MCF 10A (cell line): ENCODE measurements at regions not wholly inside any gene's neighbourhood (a gene's known extent, or its start where the extent isn't known, plus 50 kb on each side); places are given as distances from the start of the nearest gene placed in this dataset.

ENCODE experiments used
- BruUV-seq: library from RNA; stranded (reverse); fragments of 400-500 nt; replicated peaks from 2 replicates; lab custom pipeline; 2021; lab: Mats Ljungman, UMichigan
- CTCF ChIA-PET: fragments of 300-600 bp; sonication (Branson Sonifier 250); formaldehyde crosslinking; extraction: SDS; loops from one replicate; lab custom pipeline; 2021; ENCODE audit warnings: antibody characterized with exemption, inconsistent platforms; lab: Yijun Ruan, JAX
- POLR2A ChIA-PET: fragments of 300-600, 350-650 bp; sonication (Branson Sonifier 250); formaldehyde crosslinking; extraction: SDS; loops from one replicate; lab custom pipeline; 2020; ENCODE audit warnings: antibody characterized with exemption, inconsistent platforms; lab: Yijun Ruan, JAX
- DNase-seq: peaks from one replicate; pipeline ENCODE4 v3.0.0-alpha.2; 2018; ENCODE audit not compliant: unreplicated experiment
- H3K27ac Mint-ChIP-seq: one replicate; pipeline ENCODE4 v1.8.0; 2022; ENCODE audit warnings: mild to moderate bottlenecking, low read depth, mixed read lengths; ENCODE audit not compliant: unreplicated experiment
- H3K27me3 Mint-ChIP-seq: one replicate; pipeline ENCODE4 v1.8.0; 2022; ENCODE audit warnings: mixed read lengths; ENCODE audit not compliant: insufficient read depth, unreplicated experiment
- H3K36me3 Mint-ChIP-seq: one replicate; pipeline ENCODE4 v1.8.0; 2022; ENCODE audit warnings: mild to moderate bottlenecking, moderate library complexity, mixed read lengths; ENCODE audit not compliant: insufficient read depth, unreplicated experiment
- H3K4me1 Mint-ChIP-seq: one replicate; pipeline ENCODE4 v1.8.0; 2022; ENCODE audit warnings: mixed read lengths; ENCODE audit not compliant: insufficient read depth, unreplicated experiment
- H3K4me3 Mint-ChIP-seq: one replicate; pipeline ENCODE4 v1.8.0; 2022; ENCODE audit warnings: mild to moderate bottlenecking, moderate library complexity, mixed read lengths; ENCODE audit not compliant: unreplicated experiment
- H3K9me3 Mint-ChIP-seq: one replicate; pipeline ENCODE4 v1.8.0; 2022; ENCODE audit warnings: mixed read lengths; ENCODE audit not compliant: unreplicated experiment
- intact Hi-C: fragments of 100-400 bp; cut with micrococcal nuclease; formaldehyde crosslinking; loops from 2 replicates; pipeline ENCODE4 v1.14.1; 2022
- TF ChIP-seq, protein P1 (sequence below): fragments of 200-600 bp; IDR thresholded peaks from one replicate; pipeline ENCODE4 v1.8.0; 2022; ENCODE audit warnings: antibody characterized with exemption, mild to moderate bottlenecking; ENCODE audit not compliant: unreplicated experiment

DNA sequence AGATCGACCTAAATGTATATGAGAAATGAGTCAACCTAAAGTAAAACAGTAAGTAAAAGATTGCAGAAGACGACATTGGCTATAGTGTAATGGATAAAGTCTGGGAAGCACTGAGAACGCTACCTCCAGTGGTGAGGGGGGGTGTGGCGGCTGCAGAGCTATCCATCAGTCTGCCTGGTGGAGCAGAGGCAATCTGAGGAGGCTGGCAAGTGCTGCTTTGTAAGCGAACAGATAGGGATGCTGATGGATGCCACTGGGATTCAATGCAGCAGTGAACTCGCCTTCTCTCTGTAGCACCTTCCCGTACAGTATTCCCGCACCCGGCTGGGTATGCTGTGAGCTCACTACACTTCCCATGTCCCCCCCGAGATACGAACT is 261.5 kb downstream of the NSG2 start:
- ChIA-PET CTCF (interaction anchor here (20.8 kb wide), 1 partner anchor 257 kb away, joined by 588 read pairs; the partner anchor contains the start of gene NSG2), POLR2A (no interaction called here)
- no peak for DNase-seq
- Mint-ChIP-seq H3K9me3 (no peaks in the 10 kb centered on the region), H3K27me3 (peaks cover 42% of the 10 kb centered on the region), H3K36me3 (no peaks in the 10 kb centered on the region), H3K4me1 (no peaks in the 10 kb centered on the region), H3K4me3 (no peak overlapping the region), H3K27ac (no peak overlapping the region)
- intact Hi-C loops: no loop called here
- TF ChIP-seq, protein P1, sequence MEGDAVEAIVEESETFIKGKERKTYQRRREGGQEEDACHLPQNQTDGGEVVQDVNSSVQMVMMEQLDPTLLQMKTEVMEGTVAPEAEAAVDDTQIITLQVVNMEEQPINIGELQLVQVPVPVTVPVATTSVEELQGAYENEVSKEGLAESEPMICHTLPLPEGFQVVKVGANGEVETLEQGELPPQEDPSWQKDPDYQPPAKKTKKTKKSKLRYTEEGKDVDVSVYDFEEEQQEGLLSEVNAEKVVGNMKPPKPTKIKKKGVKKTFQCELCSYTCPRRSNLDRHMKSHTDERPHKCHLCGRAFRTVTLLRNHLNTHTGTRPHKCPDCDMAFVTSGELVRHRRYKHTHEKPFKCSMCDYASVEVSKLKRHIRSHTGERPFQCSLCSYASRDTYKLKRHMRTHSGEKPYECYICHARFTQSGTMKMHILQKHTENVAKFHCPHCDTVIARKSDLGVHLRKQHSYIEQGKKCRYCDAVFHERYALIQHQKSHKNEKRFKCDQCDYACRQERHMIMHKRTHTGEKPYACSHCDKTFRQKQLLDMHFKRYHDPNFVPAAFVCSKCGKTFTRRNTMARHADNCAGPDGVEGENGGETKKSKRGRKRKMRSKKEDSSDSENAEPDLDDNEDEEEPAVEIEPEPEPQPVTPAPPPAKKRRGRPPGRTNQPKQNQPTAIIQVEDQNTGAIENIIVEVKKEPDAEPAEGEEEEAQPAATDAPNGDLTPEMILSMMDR: no peak
- no TSS peak for BruUV-seq

DNA sequence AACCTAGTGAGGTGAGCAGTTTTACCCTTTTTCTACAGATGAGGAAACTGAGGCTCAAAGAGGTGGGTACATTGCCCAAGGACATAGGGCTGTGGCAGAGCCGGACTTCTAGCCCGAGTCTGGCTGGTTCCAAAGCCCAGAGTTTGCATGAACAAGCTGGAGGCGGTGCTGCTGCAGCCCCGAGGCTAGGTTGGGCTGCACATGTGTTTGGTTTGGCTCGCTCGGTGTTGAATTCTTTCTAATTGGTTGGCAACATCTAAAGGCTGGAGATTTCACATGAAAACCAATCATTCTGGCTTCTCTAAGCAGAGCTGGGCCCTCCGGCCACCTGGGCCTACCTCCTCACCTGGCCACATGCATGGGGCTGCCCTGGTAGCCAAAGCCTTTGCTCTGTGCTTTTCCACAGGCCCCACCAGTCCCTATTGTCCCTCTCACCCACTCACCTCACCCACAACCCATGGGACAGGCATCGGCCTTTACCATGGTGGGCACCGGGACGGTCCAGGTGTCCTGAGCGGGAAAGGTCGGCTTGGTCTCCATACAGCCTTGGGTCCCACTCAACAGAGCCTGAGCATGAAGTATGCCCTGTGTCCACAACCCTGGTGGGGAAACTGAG is 262.3 kb downstream of the NSG2 start:
- no TSS peak for BruUV-seq
- H3K36me3 Mint-ChIP-seq: no peaks in the 10 kb centered on the region

DNA sequence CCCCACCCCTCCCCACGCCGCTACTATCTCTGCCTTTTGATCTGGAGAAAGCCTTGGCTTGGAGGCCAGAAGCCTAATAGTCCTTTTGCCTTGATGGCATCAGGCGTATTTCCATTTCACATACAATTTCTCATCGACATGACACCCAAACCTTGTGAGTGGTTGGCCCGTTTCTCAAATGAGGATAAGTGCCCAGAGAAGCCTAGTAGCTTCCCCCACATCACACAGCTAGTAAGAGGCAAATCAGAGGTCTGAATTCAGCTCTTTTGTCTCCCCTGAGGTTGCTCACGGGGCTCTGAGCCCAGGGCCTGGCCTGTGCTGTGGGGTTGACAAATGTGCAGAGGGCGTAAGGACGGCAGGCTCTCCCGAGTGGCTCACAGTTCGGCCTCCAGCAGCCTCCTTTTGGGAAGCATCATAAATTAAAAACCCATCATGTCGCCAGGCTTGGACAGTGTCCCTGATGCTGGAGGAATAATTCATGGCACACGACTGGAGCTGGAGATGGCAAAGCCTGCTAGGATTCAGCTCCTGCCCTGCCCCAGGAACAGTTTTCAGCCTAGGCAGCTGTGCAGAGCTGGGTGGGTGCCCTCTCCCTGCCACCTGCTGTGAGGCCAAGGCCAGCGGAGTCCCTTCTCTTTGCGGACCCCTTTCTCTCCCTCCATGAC is 263.8 kb downstream of the NSG2 start:
- CTCF ChIA-PET: interaction anchor here (0.6 to 20.8 kb wide), 7 partner anchors 9 to 691 kb away, joined by 3 to 588 read pairs (median 4); partner anchors contain the start of gene NSG2
- BruUV-seq: no TSS peak
- TF ChIP-seq, protein P1: no peak
- Mint-ChIP-seq H3K27ac (no peak overlapping the region), H3K4me1 (no peaks in the 10 kb centered on the region), H3K27me3 (peaks cover 42% of the 10 kb centered on the region), H3K9me3 (no peaks in the 10 kb centered on the region), H3K4me3 (no peak overlapping the region), H3K36me3 (no peaks in the 10 kb centered on the region)
- no peak for DNase-seq
- POLR2A ChIA-PET: interaction anchor here (1.3 kb wide), 1 partner anchor 263 kb away, joined by 4 read pairs; the partner anchor contains the start of gene NSG2
- intact Hi-C loops: no loop called here

More for the DNA sequence above, 262.3 kb downstream of the NSG2 start:
- CTCF ChIA-PET: interaction anchor here (0.8 to 20.8 kb wide), 2 partner anchors 9 to 257 kb away, joined by 3 to 588 read pairs; partner anchors contain the start of gene NSG2
- Mint-ChIP-seq H3K9me3 (no peaks in the 10 kb centered on the region), H3K27ac (no peak overlapping the region), H3K4me1 (no peaks in the 10 kb centered on the region), H3K4me3 (no peak overlapping the region), H3K27me3 (peaks cover 41% of the 10 kb centered on the region)
- POLR2A ChIA-PET: no interaction called here
- TF ChIP-seq, protein P1: no peak
- no peak for DNase-seq
- intact Hi-C loops: no loop called here

DNA sequence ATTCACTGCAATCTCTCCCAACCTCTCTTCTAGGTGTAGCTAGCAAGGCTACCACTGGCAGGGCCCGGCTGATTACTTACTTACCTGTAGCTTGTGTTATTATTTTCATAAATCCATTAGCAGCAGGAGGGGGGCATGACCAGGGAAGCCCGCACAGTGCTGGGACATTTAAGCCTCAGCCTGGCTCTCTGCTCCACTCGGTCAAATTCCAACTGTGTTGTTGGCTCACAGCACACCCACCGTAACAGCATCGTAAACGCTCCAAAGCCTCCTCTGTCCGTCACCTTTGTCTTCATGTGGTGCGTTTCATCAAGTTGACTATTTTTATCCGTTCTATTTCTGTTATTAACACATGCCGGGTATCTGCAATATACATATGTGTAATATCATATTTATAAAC is 264.7 kb downstream of the NSG2 start:
- Mint-ChIP-seq H3K4me1 (no peaks in the 10 kb centered on the region), H3K27me3 (peaks cover 50% of the 10 kb centered on the region), H3K4me3 (no peak overlapping the region), H3K9me3 (no peaks in the 10 kb centered on the region), H3K27ac (no peak overlapping the region), H3K36me3 (no peaks in the 10 kb centered on the region)
- ChIA-PET CTCF (interaction anchor here (0.6 to 20.8 kb wide), 25 partner anchors 8 to 812 kb away, joined by 3 to 588 read pairs (median 5); partner anchors contain the start of gene NSG2), POLR2A (interaction anchor here (0.7 to 3.0 kb wide), 2 partner anchors 265 to 304 kb away, joined by 3 to 31 read pairs; partner anchors contain the start of gene NSG2)
- BruUV-seq: no TSS peak
- TF ChIP-seq, protein P1: no peak
- DNase-seq: no peak
- intact Hi-C loops: no loop called here
